Vagina (tissue), 2 donors: ENCODE measurements at regions not wholly inside any gene's neighbourhood (a gene's known extent, or its start where the extent isn't known, plus 50 kb on each side); places are given as distances from the start of the nearest gene placed in this dataset.

Source experiments
- CTCF ChIP-seq, 3 experiments: fragments of 450-650 bp in 2 of 3; fragments of 200-600 bp in 1 of 3; sonication (generic) in 1 of 3; IDR thresholded peaks; one replicate each; pipeline ENCODE4 v1.5.1; 2017 to 2019; ENCODE audit warnings: antibody characterized with exemption in 3 of 3, mild to moderate bottlenecking in 2 of 3, moderate library complexity in 2 of 3
- POLR2A ChIP-seq, 2 donors: fragments of 450-650 bp; IDR thresholded peaks; one replicate each; pipeline ENCODE4 v1.6.1; 2017; ENCODE audit warnings: antibody characterized with exemption in 2 of 2, mild to moderate bottlenecking in 2 of 2, moderate library complexity in 2 of 2
- POLR2AphosphoS5 ChIP-seq, 2 donors: sonication (generic); formaldehyde crosslinking; IDR thresholded peaks; one replicate each; pipeline ENCODE4 v1.9.0; 2017; ENCODE audit warnings: antibody characterized with exemption in 2 of 2, mild to moderate bottlenecking in 2 of 2, low read depth in 1 of 2; ENCODE audit not compliant: insufficient read depth in 1 of 2

DNA sequence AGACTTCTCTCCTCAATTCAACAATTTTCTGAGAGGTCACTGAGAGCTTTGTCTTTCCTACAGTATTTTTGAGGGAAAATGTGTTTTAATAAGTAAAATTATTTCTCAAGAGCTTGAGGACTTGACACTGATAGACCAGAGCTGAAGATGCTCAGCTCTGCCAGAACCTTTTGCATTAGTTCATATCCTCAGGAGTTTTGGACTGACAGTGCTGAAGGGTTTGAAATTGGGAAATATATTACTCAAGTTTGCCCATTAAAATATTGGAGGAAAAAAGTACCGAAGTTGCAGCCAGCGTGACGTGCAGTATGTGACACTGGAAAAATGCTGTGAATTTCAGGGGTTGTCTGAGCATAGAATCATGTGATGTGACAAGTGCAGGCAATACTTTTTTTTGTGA lies 346.6 kb upstream of the DPYD start:
- TF ChIP-seq POLR2A (IDR thresholded peaks at IDR 0.05) (no peak), POLR2AphosphoS5 (IDR thresholded peaks at IDR 0.05; ENCODE audit: insufficient read depth in 1 of 2, low read depth in 1 of 2) (no peak), CTCF (IDR thresholded peaks at IDR 0.05) (no peak)
